Osteoblast (primary cell): ENCODE measurements at regions not wholly inside any gene's neighbourhood (a gene's known extent, or its start where the extent isn't known, plus 50 kb on each side); places are given as distances from the start of the nearest gene placed in this dataset.

Experiments used
- DNase-seq: peaks from one replicate; pipeline ENCODE4 v3.0.0; 2011; ENCODE audit warnings: low spot score, mixed read lengths; ENCODE audit not compliant: insufficient read length; ENCODE audit errors: missing footprints
- H2AFZ ChIP-seq: 2 replicates; pipeline ENCODE4 v1.6.0; 2011; ENCODE audit warnings: mild to moderate bottlenecking, low read length
- H3K27ac ChIP-seq: 2 replicates; pipeline ENCODE4 v1.5.1; 2011; ENCODE audit warnings: mild to moderate bottlenecking, low read depth, low read length, moderate library complexity
- H3K27me3 ChIP-seq: 2 replicates; pipeline ENCODE4 v1.6.0; 2012; ENCODE audit warnings: mild to moderate bottlenecking, control low read depth, inconsistent platforms, low read length, moderate library complexity; ENCODE audit not compliant: insufficient read depth
- H3K36me3 ChIP-seq: 2 replicates; pipeline ENCODE4 v1.5.1; 2011; ENCODE audit warnings: mild to moderate bottlenecking, low read length, control low read depth, moderate library complexity; ENCODE audit not compliant: insufficient read depth
- H3K4me1 ChIP-seq: 2 replicates; pipeline ENCODE4 v1.5.1; 2011; ENCODE audit warnings: mild to moderate bottlenecking, low read length, control low read depth, moderate library complexity; ENCODE audit not compliant: insufficient read depth
- H3K4me2 ChIP-seq: 2 replicates; pipeline ENCODE4 v1.6.0; 2011; ENCODE audit warnings: mild to moderate bottlenecking, low read length; ENCODE audit not compliant: insufficient read depth
- H3K4me3 ChIP-seq: fragments of 200-600 bp; sonication (generic); 3 replicates; pipeline ENCODE4 v1.5.1; 2012; ENCODE audit warnings: mild to moderate bottlenecking, low read length, inconsistent platforms; ENCODE audit not compliant: insufficient read depth
- H3K79me2 ChIP-seq: 2 replicates; pipeline ENCODE4 v1.6.0; 2012; ENCODE audit warnings: mild to moderate bottlenecking, low read length, control low read depth, inconsistent platforms; ENCODE audit not compliant: insufficient read depth
- H3K9me3 ChIP-seq: 2 replicates; pipeline ENCODE4 v1.5.1; 2011; ENCODE audit warnings: low read depth, low read length, control low read depth
- H4K20me1 ChIP-seq: 2 replicates; pipeline ENCODE4 v1.6.0; 2012; ENCODE audit warnings: mild to moderate bottlenecking, low read length, control low read depth; ENCODE audit not compliant: insufficient read depth
- TF ChIP-seq, protein P1 (sequence below): IDR thresholded peaks from 2 replicates; pipeline ENCODE4 v1.5.1; 2011; ENCODE audit warnings: mild to moderate bottlenecking, low read depth, low read length, moderate library complexity; ENCODE audit errors: extremely low read depth

DNA sequence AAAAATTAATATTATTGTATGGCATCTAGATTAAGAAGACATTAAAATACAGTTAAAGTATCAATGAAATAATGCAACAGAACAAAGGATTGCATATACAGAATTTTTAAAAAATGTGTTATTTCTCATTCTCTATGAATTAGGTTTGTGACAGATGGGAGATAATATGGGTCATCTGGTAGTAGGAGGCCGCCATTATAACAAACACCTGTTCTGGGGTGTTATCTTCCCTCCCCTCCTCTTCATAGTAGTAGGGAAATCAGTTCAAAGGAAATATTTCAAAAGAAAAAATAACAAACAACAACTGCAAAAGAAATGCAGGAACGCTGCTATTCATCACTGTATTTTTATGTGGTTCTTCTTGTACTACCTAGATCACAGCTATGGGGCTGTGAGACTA, 187.0 kb upstream of the ATP2B1 start:
- Histone ChIP-seq H3K4me2 (no peak overlapping the region), H3K27me3 (no peaks in the 10 kb centered on the region), H4K20me1 (no peaks in the 10 kb centered on the region), H3K79me2 (no peaks in the 10 kb centered on the region), H3K4me3 (no peak overlapping the region), H3K9me3 (no peaks in the 10 kb centered on the region), H3K36me3 (no peaks in the 10 kb centered on the region), H2AFZ (no peak overlapping the region), H3K4me1 (peaks cover 15% of the 10 kb centered on the region), H3K27ac (no peak overlapping the region)
- DNase-seq, result no peak
- TF ChIP-seq, protein P1, sequence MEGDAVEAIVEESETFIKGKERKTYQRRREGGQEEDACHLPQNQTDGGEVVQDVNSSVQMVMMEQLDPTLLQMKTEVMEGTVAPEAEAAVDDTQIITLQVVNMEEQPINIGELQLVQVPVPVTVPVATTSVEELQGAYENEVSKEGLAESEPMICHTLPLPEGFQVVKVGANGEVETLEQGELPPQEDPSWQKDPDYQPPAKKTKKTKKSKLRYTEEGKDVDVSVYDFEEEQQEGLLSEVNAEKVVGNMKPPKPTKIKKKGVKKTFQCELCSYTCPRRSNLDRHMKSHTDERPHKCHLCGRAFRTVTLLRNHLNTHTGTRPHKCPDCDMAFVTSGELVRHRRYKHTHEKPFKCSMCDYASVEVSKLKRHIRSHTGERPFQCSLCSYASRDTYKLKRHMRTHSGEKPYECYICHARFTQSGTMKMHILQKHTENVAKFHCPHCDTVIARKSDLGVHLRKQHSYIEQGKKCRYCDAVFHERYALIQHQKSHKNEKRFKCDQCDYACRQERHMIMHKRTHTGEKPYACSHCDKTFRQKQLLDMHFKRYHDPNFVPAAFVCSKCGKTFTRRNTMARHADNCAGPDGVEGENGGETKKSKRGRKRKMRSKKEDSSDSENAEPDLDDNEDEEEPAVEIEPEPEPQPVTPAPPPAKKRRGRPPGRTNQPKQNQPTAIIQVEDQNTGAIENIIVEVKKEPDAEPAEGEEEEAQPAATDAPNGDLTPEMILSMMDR, result no peak

DNA sequence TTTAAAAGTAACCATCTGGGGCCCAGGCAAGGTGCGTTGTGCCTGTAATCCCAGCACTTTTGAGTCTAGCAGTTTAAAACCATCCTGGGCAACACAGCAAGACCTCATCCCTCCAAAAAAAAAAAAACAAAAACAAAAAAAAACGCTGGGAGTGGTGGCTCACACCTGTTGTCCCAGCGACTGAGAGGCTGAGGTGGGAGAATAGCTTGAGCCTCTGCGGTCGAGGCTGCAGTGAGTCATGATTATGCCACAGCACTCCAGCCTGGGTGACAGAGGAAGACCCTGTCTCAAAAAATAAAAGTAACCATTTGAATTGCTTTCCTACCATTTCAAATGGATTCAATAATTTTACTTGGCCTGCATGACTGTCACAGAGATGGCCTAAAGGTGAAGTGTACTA, 186.5 kb upstream of the ATP2B1 start:
- H3K27me3 ChIP-seq, result no peaks in the 10 kb centered on the region
- H2AFZ ChIP-seq, result no peak overlapping the region
- no peaks in the 10 kb centered on the region for H3K9me3 ChIP-seq
- no peak overlapping the region for H3K4me2 ChIP-seq
- no peak for DNase-seq
- no peaks in the 10 kb centered on the region for H3K79me2 ChIP-seq
- no peaks in the 10 kb centered on the region for H3K36me3 ChIP-seq
- H3K27ac ChIP-seq, result no peak overlapping the region
- no peak overlapping the region for H3K4me3 ChIP-seq
- H3K4me1 ChIP-seq, result peaks cover 15% of the 10 kb centered on the region
- no peaks in the 10 kb centered on the region for H4K20me1 ChIP-seq
- TF ChIP-seq, protein P1, result no peak

DNA sequence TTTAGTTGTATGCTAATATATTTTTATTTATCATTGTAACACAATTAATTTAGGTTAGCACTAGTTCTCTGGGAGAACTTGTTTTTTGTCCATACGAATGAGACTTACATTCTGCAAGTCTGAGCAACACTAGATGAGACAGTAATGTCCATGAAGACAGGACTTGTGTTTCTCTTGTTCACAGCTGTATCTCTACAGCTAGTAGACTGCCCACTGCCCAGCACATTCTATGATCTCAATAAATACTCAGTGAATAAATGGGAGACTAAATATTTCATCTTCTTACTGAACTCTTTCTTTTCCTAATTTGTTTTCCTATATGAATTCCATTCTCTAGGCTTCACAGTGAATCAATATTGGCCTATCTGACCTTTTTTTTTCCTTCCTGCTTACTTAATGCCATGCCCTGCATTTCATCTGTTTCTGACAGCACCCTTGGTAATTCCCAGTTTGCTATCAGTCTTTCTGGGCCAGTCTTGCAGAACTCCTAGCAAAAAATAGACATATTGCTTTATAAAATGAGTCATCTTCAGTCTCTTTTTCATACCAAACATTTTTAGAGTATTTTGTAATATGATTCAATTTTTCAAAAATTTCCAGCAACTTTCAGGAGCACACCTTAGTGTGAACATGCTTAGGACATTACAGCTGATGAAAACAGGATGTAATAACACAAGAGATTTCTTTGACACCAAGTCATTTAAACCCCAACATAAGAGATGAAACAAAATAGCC, 185.5 kb upstream of the ATP2B1 start:
- H3K4me1 ChIP-seq, result peaks cover 22% of the 10 kb centered on the region
- no peak overlapping the region for H2AFZ ChIP-seq
- H3K9me3 ChIP-seq, result no peaks in the 10 kb centered on the region
- no peaks in the 10 kb centered on the region for H3K27me3 ChIP-seq
- H3K27ac ChIP-seq, result peak overlapping the region; percentile 21
- no peaks in the 10 kb centered on the region for H3K79me2 ChIP-seq
- peak overlapping the region; percentile 18 for H3K4me2 ChIP-seq
- no peaks in the 10 kb centered on the region for H4K20me1 ChIP-seq
- DNase-seq, result no peak
- TF ChIP-seq, protein P1, result no peak
- H3K36me3 ChIP-seq, result no peaks in the 10 kb centered on the region
- no peak overlapping the region for H3K4me3 ChIP-seq

DNA sequence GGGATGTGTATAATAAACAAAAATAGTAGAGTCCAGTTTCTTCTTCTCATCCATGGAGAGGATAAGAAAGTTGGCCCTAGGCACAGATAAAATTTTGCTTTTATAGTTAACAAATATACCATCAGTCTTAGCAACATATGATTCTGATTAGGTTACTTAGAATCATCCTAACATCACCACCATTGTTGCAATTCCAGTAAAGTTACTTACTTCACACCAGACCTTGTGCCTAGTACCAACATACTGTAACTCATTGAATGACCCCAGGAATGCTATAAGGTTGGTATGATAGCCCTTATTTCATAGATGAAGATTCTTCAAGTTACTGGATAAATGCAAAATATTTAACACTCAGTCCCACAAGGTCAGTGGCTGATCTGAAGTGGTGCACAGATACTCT, 183.8 kb upstream of the ATP2B1 start:
- no peak for DNase-seq
- TF ChIP-seq, protein P1, result no peak
- H4K20me1 ChIP-seq, result no peaks in the 10 kb centered on the region
- H3K4me2 ChIP-seq, result no peak overlapping the region
- H3K4me1 ChIP-seq, result peaks cover 27% of the 10 kb centered on the region
- H2AFZ ChIP-seq, result no peak overlapping the region
- H3K9me3 ChIP-seq, result no peaks in the 10 kb centered on the region
- no peak overlapping the region for H3K4me3 ChIP-seq
- H3K27ac ChIP-seq, result no peak overlapping the region
- no peaks in the 10 kb centered on the region for H3K79me2 ChIP-seq
- no peaks in the 10 kb centered on the region for H3K27me3 ChIP-seq
- H3K36me3 ChIP-seq, result no peaks in the 10 kb centered on the region
